SJCRH30 (cell line): ENCODE measurements at regions not wholly inside any gene's neighbourhood (a gene's known extent, or its start where the extent isn't known, plus 50 kb on each side); places are given as distances from the start of the nearest gene placed in this dataset.
"Not testable (repeated sequence)": the region's sequence is repeated elsewhere in the genome, so short reads cannot be mapped to it uniquely, and the experiment has no call there.

Source experiments
- DNase-seq, 2 experiments: peaks; one replicate each; pipeline ENCODE4 v3.0.0-alpha.2; 2015 to 2020
- H3K27ac ChIP-seq: fragments of 250-450 bp; sonication (Bioruptor Pico); 2 replicates; pipeline ENCODE4 v1.5.1; 2020; ENCODE audit warnings: mild to moderate bottlenecking, moderate library complexity
- H3K27me3 ChIP-seq: fragments of 250-450 bp; sonication (Bioruptor Pico); 2 replicates; pipeline ENCODE4 v1.5.1; 2020; ENCODE audit warnings: mild to moderate bottlenecking, moderate library complexity
- H3K36me3 ChIP-seq: fragments of 250-450 bp; sonication (Bioruptor Pico); 2 replicates; pipeline ENCODE4 v1.5.1; 2020; ENCODE audit warnings: mild to moderate bottlenecking, moderate library complexity
- H3K4me1 ChIP-seq: fragments of 250-450 bp; sonication (Bioruptor Pico); 2 replicates; pipeline ENCODE4 v1.5.1; 2020; ENCODE audit warnings: mild to moderate bottlenecking, moderate library complexity
- H3K4me3 ChIP-seq: fragments of 250-450 bp; sonication (Bioruptor Pico); 2 replicates; pipeline ENCODE4 v1.5.1; 2020; ENCODE audit warnings: mild to moderate bottlenecking, moderate library complexity
- H3K9me3 ChIP-seq: fragments of 250-450 bp; sonication (Bioruptor Pico); replicated peaks from 2 replicates; pipeline ENCODE4 v1.5.1; 2020; ENCODE audit warnings: mild to moderate bottlenecking, moderate library complexity

GRCh38 chr16:65388592-65388991, 266.7 kb upstream of the CDH11 start:
- H3K4me3 ChIP-seq = no peak overlapping the region
- no peak for DNase-seq
- no peaks in the 10 kb centered on the region for H3K27me3 ChIP-seq
- H3K36me3 ChIP-seq = no peaks in the 10 kb centered on the region
- H3K4me1 ChIP-seq = peaks cover 25% of the 10 kb centered on the region
- H3K9me3 ChIP-seq = peaks cover 9% of the 10 kb centered on the region; the same call in 1 of the 2 replicates
- H3K27ac ChIP-seq = no peak overlapping the region

DNA sequence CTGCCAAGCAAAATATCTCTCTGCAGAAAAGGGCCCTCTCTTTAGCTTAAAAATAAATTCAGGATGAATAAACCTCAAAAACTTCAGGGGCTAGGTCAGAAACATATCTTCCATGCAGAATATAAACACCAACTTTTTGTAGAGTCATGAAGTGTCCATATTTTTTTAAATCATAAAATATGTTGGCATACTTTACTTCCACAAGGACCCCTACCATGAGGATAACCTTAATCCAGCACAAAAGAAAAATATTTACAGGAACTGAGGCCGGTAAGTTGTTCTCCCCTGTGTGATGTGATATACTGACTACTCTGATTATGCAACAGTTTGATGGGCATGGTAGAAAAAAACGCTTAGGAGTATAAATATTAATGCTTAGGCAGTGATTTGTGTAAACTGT, 264.8 kb upstream of the CDH11 start:
- H3K4me3 ChIP-seq = no peak overlapping the region
- DNase-seq = no peak
- H3K27me3 ChIP-seq = no peaks in the 10 kb centered on the region
- H3K36me3 ChIP-seq = no peaks in the 10 kb centered on the region
- H3K27ac ChIP-seq = no peak overlapping the region
- peaks cover 9% of the 10 kb centered on the region for H3K4me1 ChIP-seq
- H3K9me3 ChIP-seq = peaks cover 9% of the 10 kb centered on the region; the same call in 1 of the 2 replicates

GRCh38 chr16:65384441-65384840, 262.6 kb upstream of the CDH11 start:
- Histone ChIP-seq H3K27me3 (no peaks in the 10 kb centered on the region), H3K4me3 (no peak overlapping the region), H3K36me3 (no peaks in the 10 kb centered on the region), H3K4me1 (peaks cover 5% of the 10 kb centered on the region; the same call in 1 of the 2 replicates), H3K9me3 (peaks cover 9% of the 10 kb centered on the region; the same call in 1 of the 2 replicates), H3K27ac (no peak overlapping the region)
- DNase-seq = peak in 1 of 2 experiments; percentile 32

GRCh38 chr16:65377195-65377594, 255.3 kb upstream of the CDH11 start:
- H3K36me3 ChIP-seq = no peaks in the 10 kb centered on the region

GRCh38 chr16:65376601-65377000, 254.7 kb upstream of the CDH11 start:
- no peaks in the 10 kb centered on the region for H3K27me3 ChIP-seq

More at GRCh38 chr16:65377195-65377594, 255.3 kb upstream of the CDH11 start:
- Histone ChIP-seq H3K27me3 (no peaks in the 10 kb centered on the region), H3K27ac (no peak overlapping the region), H3K9me3 (no peaks in the 10 kb centered on the region; the same call in 1 of the 2 replicates), H3K4me3 (no peak overlapping the region), H3K4me1 (no peaks in the 10 kb centered on the region; the same call in 1 of the 2 replicates)
- no peak for DNase-seq

GRCh38 chr16:65375651-65376050, 253.8 kb upstream of the CDH11 start:
- Histone ChIP-seq H3K27me3 (no peaks in the 10 kb centered on the region), H3K36me3 (no peaks in the 10 kb centered on the region), H3K27ac (no peak overlapping the region), H3K9me3 (no peaks in the 10 kb centered on the region), H3K4me3 (no peak overlapping the region), H3K4me1 (no peaks in the 10 kb centered on the region; the same call in none of the 2 replicates)
- no peak for DNase-seq

More at GRCh38 chr16:65376601-65377000, 254.7 kb upstream of the CDH11 start:
- DNase-seq = no peak
- Histone ChIP-seq H3K4me3 (no peak overlapping the region), H3K27ac (no peak overlapping the region), H3K9me3 (no peaks in the 10 kb centered on the region; the same call in 1 of the 2 replicates), H3K4me1 (no peaks in the 10 kb centered on the region; the same call in 1 of the 2 replicates), H3K36me3 (no peaks in the 10 kb centered on the region)

- no peak overlapping the region for H3K4me3 ChIP-seq
- no peak for DNase-seq
- H3K36me3 ChIP-seq = no peaks in the 10 kb centered on the region
- H3K27me3 ChIP-seq = no peaks in the 10 kb centered on the region
- no peak overlapping the region for H3K27ac ChIP-seq
- no peaks in the 10 kb centered on the region; the same call in 1 of the 2 replicates for H3K4me1 ChIP-seq
- 0 out of 2 replicates have a peak, but pooled peaks cover 6% of the 10 kb centered on the region for H3K9me3 ChIP-seq
Measured at GRCh38 chr16:65373097-65373496, 251.2 kb upstream of the CDH11 start.

DNA sequence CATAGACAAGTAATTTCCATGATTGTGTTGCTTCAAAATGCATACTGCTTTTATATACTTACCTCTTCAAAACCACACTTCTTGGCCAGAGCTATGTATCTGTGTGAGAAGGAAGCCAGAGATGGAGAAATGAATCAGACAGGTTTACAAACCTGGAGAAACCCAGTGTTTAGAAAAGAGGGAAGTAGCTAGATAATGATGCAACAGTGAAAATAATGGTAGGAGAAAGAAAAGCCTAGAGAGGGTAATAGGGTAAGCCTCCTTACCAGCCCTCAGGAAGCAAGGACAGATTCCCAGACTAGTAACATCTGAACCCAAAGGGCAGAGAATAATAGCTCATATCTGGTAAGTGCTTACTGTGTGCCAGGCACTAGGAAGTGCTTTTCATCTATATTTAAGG, 250.3 kb upstream of the CDH11 start:
- no peaks in the 10 kb centered on the region for H3K36me3 ChIP-seq
- H3K9me3 ChIP-seq = 0 out of 2 replicates have a peak, but pooled peaks cover 7% of the 10 kb centered on the region
- H3K27ac ChIP-seq = no peak overlapping the region
- H3K4me3 ChIP-seq = no peak overlapping the region
- no peaks in the 10 kb centered on the region; the same call in 1 of the 2 replicates for H3K4me1 ChIP-seq
- no peak for DNase-seq
- H3K27me3 ChIP-seq = no peaks in the 10 kb centered on the region

GRCh38 chr16:65365732-65366715, 244.2 kb upstream of the CDH11 start:
- Histone ChIP-seq H3K4me1 (no peaks in the 10 kb centered on the region), H3K36me3 (no peaks in the 10 kb centered on the region), H3K9me3 (0 out of 2 replicates have a peak, but pooled peaks cover 12% of the 10 kb centered on the region), H3K4me3 (no peak overlapping the region), H3K27me3 (no peaks in the 10 kb centered on the region), H3K27ac (no peak overlapping the region)
- DNase-seq = no peak

DNA sequence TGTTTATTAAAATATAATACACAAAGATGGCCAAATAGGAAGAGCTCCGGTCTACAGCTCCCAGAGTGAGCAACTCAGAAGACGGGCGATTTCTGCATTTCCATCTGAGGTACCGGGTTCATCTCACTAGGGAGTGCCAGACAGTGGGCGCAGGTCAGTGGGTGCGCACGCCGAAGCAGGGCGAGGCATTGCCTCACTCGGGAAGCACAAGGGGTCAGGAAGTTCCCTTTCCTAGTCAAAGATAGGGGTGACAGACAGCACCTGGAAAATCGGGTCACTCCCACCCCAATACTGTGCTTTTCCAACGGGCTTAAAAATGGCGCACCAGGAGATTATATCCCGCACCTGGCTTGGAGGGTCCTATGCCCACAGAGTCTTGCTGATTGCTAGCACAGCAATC, 234.9 kb upstream of the CDH11 start:
- H3K4me3 ChIP-seq, H3K27ac ChIP-seq, H3K27me3 ChIP-seq, H3K36me3 ChIP-seq, DNase-seq, H3K4me1 ChIP-seq: not testable (repeated sequence)
- H3K9me3 ChIP-seq = peaks cover 20% of the 10 kb centered on the region

DNA sequence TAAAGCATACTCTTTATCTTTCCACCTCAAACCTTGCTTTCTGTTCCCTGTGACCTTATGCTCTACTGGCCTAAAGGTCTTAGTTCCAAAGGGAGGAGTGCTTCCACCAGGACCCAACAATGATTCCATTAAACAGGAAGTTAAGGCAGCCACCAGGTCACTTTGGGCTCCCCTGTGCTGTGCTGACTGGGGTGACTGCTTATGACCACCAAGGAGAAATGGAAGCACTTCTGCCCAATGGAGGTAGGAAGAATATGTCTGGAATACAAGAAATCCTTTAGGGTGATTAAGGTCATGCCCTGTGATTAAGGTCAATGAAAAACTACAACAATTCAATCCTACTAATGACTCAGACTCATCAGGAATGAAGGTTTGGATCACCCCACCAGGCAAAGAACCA, 233.8 kb upstream of the CDH11 start:
- no peak for DNase-seq
- Histone ChIP-seq H3K4me3 (no peak overlapping the region), H3K9me3 (peaks cover 16% of the 10 kb centered on the region), H3K27me3 (no peaks in the 10 kb centered on the region), H3K4me1 (no peaks in the 10 kb centered on the region), H3K27ac (no peak overlapping the region), H3K36me3 (no peaks in the 10 kb centered on the region)

- no peak overlapping the region for H3K27ac ChIP-seq
- no peaks in the 10 kb centered on the region for H3K36me3 ChIP-seq
- no peak overlapping the region for H3K4me3 ChIP-seq
- H3K27me3 ChIP-seq = no peaks in the 10 kb centered on the region; the same call in 1 of the 2 replicates
- H3K4me1 ChIP-seq = no peaks in the 10 kb centered on the region
- DNase-seq = no peak
- peaks cover 16% of the 10 kb centered on the region for H3K9me3 ChIP-seq
Measured at GRCh38 chr16:65353183-65353582, 231.3 kb upstream of the CDH11 start.

GRCh38 chr16:65349626-65350025, 227.8 kb upstream of the CDH11 start:
- no peak for DNase-seq
- no peaks in the 10 kb centered on the region for H3K4me1 ChIP-seq

GRCh38 chr16:65343556-65343955, 221.7 kb upstream of the CDH11 start:
- H3K4me3 ChIP-seq = no peak overlapping the region
- H3K4me1 ChIP-seq = no peaks in the 10 kb centered on the region
- no peak overlapping the region for H3K27ac ChIP-seq
- H3K9me3 ChIP-seq = no peaks in the 10 kb centered on the region
- no peaks in the 10 kb centered on the region for H3K36me3 ChIP-seq
- no peaks in the 10 kb centered on the region for H3K27me3 ChIP-seq
- DNase-seq = no peak

More at GRCh38 chr16:65349626-65350025, 227.8 kb upstream of the CDH11 start:
- H3K27me3 ChIP-seq = no peaks in the 10 kb centered on the region; the same call in 1 of the 2 replicates
- no peaks in the 10 kb centered on the region for H3K36me3 ChIP-seq
- H3K9me3 ChIP-seq = no peaks in the 10 kb centered on the region
- H3K4me3 ChIP-seq = no peak overlapping the region
- no peak overlapping the region for H3K27ac ChIP-seq

DNA sequence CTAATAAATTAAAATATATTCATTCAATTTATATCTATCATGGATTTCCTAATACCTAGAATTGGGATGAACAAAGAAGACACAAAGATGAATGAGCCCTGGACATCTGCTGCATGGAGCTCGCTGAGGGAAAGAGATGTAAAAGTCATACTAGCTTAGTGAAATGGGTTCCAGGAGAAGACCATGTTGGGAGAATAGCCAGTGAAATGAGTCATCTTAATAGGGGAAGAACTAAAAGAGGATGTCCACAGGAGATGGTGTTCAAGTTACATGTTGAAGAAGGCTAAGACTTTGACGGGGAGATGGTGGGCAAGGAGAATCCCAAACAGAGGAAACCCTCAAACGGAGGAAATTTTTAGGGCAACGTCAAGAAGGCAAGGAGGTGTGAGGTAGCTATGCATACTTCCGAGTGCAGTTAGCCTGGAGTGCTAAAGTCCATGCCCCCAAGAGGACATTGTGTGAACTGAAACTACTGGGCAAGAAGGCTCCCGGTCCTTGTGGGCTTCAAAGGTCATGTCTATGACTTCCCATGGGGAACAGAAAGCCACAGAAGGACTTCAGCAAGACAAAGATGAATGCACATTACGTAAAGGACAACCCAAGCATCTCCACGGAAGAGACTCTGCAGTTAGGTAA, 220.5 kb upstream of the CDH11 start:
- H3K27me3 ChIP-seq = no peaks in the 10 kb centered on the region
- no peaks in the 10 kb centered on the region for H3K9me3 ChIP-seq
- H3K36me3 ChIP-seq = no peaks in the 10 kb centered on the region
- H3K27ac ChIP-seq = no peak overlapping the region
- no peak overlapping the region for H3K4me3 ChIP-seq
- DNase-seq = peak in 1 of 2 experiments; percentile 16
- no peaks in the 10 kb centered on the region for H3K4me1 ChIP-seq
